Occipital lobe (tissue), 1 donor: ENCODE measurements at regions not wholly inside any gene's neighbourhood (a gene's known extent, or its start where the extent isn't known, plus 50 kb on each side); places are given as distances from the start of the nearest gene placed in this dataset.
A peak's percentile ranks its signal among the peaks of the same experiment; 100 is the strongest.
"Not testable (repeated sequence)": the region's sequence is repeated elsewhere in the genome, so short reads cannot be mapped to it uniquely, and the experiment has no call there.

Experiments
- DNase-seq: peaks from one replicate; lab custom pipeline; 2025; lab: John Stamatoyannopoulos, UW

- no peak for DNase-seq
These were observed 54.1 kb upstream of the PEG3 start for GRCh38 chr19:56894626-56895025.

DNA sequence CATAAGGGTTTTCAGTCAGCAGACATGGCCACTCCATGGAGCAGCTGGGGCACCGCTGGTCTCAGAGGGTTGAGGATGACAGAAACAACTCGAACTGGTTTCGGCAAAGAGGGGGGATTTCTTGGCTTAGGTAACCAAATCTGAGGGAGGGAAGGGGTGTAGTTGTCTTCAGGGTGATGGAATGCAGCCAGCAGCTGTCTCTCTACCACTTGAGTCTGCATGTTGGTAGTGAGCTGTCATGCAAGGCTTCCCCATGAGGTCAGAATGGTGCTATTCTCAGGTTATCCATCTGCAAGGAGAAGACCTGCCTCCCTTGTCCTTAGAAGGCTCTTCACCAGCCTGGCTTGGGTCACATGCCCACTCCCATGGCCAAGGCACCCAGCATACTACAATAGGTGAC is 55.6 kb upstream of the PEG3 start:
- DNase-seq: no peak

- DNase-seq: no peak
These were observed 59.4 kb upstream of the PEG3 start for GRCh38 chr19:56899943-56900342.

DNA sequence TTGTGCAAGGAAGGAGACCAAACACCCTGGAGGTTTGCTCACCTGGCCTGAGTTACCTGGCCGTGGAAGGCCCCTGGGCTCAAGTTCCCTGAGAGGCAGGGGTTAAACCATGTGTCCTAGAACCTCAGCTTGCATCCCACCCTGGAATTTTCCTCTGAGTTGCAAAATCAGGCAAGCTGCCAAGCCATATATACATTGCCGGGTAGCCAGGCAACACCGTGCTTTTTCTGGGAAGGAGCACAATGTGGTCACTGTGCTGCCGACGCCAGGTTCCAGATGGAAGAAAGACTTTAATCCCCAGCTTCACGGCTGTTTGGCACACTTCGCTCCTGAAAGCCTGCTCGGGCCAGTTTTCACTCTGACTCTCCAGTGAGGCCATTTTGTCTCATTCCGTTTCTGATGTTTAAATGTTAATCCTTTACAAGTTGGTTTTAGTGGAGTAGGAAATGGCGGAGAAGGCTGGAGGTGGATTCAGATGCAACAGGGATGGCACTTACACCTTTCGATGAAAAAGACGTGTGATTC is 60.1 kb upstream of the PEG3 start:
- peak; percentile 9 for DNase-seq

GRCh38 chr19:56905631-56906150 is 65.2 kb upstream of the PEG3 start:
- no peak for DNase-seq

DNA sequence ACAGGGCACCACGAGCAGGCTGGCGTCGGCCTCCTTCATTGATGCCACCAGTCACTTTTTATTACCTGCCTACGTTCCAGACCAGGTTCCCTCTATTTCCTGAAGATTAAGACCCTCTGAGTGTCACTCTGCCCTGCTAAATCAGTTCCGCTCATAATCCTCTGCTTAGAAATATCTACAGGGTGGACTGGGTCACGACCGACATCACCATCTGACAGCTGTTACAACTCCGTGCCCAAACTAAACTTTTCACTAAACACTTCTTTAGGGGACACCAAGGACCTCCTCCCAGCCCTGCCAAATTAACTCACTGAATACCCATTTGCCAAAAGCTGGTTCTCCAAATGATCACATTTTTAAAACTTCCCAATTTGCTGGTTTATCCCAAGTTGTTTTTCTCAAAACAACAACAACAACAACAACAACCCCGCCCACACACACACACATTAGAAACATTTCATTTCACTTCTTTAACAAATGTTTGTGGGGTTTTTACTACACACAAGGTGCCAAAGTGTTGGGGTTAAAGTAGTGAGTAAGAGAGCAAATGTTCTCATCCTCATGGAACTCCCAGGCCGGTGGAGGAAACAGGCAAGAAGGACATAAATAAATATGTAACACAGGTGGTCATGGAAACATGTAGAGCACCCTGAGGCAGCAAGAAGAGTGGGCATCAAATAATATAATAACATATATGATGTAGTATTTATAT is 72.0 kb upstream of the PEG3 start:
- no peak for DNase-seq

- not testable (repeated sequence) for DNase-seq
These were observed 72.6 kb upstream of the PEG3 start for GRCh38 chr19:56913113-56913455.

DNA sequence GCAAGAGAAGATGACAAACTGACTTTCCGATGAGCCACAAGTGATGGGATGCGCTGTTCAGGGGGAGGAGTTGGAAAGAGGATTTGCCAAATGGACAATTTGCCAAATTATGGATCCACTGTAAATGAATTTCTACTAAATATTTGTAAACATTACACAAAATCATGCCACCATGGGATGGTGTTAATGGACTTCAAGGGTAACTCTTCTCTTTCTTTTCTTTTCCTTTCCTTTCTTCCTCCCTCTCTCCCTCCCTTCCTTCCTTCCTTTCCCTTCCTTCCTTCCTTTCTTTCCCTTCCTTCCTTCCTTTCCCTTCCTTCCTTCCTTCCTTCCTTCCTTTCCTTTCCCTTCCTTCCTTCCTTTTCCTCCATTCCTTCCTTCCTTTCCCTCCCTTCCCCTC is 76.0 kb upstream of the PEG3 start:
- no peak for DNase-seq

DNA sequence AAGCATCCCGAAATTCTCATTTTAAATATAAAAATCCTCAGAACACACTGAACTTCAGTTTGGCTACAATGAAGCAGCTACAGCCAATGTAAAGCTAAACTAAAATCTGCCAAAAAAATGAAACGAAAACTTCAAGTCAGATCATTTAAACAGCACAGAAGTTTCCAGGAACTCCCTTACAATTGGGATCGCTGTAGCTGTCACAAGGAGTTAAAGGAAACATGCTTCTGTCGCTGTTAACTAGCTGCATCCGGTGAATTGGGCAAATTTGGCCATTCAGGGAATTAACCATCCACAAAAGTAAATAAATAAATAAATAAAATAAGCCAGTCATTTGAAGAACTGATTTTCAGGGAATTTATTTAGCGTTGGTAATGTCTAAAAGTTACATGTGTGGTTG is 77.0 kb upstream of the PEG3 start:
- no peak for DNase-seq

GRCh38 chr19:56917998-56918397 is 77.5 kb upstream of the PEG3 start:
- DNase-seq: no peak

DNA sequence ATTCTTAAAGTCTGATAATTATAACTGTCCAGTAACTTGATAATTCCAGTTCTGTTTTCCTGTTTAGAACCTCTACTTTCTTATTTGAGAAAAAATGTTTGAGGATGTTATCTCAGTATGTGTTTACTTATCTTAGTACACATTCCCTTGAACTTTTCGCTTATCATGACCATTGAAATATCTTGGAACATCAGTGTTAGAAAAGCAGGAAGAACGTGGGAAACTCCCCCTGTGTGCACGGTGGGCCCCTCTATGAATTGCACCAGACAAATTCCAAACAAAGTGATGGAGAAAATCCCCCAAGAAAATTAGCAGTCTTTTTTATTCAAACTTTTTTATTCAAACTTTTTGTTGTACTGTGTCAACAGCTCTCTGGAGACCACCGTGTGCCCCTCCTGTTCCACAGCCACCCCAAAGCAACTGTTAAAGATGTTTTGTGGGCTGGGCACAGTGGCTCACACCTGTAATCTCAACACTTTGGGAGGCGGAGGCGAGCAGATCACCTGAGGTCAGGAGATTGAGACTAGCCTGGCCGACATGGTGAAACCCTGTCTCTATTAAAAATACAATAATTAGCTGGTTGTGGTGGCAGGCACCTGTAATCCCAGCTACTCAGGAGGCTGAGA is 78.3 kb upstream of the PEG3 start:
- DNase-seq: no peak

GRCh38 chr19:56919308-56919995 is 78.9 kb upstream of the PEG3 start:
- DNase-seq: no peak

- not testable (repeated sequence) for DNase-seq
These were observed 85.6 kb upstream of the PEG3 start for GRCh38 chr19:56926094-56926493.

DNA sequence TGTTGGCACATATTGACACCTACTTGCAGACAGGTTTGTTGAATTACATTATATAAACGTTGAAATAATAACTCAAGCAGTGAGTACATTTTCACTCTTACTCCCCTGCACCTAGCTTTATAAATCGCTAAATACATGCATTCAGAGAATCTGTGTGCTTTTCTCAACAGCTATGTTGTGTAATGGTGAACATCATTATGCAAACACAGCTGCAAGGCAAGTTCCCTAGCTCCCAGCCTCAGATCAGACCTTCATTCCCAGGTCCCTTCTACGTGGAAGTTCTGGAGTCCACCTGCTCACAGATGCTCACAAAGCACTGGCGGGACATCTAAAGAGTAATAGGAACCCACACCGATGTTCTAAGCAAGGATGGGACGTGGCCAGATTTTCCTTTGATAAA is 86.8 kb upstream of the PEG3 start:
- DNase-seq: no peak

GRCh38 chr19:56927791-56928207 is 87.3 kb upstream of the PEG3 start:
- DNase-seq: no peak

DNA sequence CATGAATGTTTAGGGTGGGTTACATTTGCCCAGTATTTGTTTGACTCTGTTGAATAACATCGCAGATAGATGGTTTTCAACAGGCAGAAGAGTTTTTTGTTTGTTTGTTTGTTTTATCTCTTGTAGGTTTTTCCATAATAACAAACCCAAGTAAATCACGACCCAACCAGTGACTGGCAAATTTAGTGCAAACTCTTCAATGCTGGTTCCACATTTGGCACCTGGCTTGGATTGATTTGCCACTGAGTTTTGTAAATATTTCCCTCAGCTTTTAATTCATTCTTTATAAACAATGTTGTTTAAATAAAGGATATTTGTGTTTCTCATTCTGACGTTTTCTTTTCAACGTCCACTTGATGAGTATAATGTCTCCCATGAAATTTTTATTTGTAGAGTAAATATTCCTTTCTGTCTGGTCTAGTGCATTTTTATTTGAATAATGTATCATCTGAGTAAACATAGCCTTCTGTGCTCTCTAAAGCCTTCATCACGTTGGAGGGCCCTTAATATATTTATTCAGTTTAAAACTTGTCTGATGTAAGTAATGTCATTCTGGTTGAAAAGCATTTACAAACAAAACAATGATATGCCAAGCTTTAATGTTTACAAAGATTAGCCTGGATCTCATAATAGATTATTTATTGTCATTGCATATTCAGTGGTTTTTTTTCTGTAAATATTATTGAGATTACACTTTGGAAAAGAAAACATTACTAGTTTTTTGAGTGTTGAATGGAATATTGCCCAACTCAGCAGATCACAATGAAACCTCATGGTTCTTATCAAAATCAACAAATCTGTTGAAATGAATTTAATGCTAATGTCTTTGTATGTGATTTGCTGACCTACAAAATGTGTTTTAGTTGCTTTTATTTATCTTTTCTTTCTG is 90.4 kb upstream of the PEG3 start:
- no peak for DNase-seq

DNA sequence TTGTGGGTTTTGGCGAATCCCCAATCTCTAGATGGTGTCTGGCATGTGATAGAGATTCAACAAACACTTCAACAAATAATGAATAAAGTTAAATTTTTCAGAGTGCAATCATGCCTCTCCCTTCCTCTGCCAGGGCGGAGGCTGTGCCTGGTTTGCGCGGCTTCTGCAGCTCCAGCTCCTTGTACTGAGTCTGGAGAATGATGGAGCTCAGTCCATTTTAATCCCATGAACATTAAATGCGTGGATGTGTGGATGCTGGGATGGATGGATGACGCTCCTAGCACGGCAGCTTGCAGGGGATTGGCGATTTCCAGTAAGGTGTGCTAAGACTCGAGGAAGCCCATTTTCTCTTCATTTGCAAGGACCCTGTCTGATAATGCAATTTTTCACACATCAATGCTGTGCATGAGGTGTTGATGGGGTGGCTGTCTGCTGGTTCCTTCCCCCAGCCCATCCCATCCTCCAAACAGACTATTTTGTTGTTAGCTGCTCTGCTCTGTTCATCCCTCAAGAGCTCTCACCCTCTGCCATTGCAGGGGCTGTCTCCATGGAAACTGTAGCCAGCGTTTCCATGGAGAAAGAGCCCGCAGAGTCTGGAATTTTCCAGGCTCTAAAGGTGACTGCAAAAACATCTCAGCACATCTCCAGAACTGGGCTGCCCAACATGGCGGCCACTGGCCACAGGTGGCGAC is 92.6 kb upstream of the PEG3 start:
- DNase-seq: peak; percentile 55

GRCh38 chr19:56934438-56935090 is 94.0 kb upstream of the PEG3 start:
- DNase-seq: no peak

GRCh38 chr19:56939951-56940350 is 99.4 kb upstream of the PEG3 start:
- DNase-seq: no peak

GRCh38 chr19:56942756-56943155 is 102.2 kb upstream of the PEG3 start:
- DNase-seq: no peak
